Endothelial cell of umbilical vein (primary cell): ENCODE measurements at regions not wholly inside any gene's neighbourhood (a gene's known extent, or its start where the extent isn't known, plus 50 kb on each side); places are given as distances from the start of the nearest gene placed in this dataset.

Experiments
- EZH2 ChIP-seq: IDR thresholded peaks from 2 replicates; pipeline ENCODE4 v1.6.1; 2012; ENCODE audit warnings: borderline replicate concordance, low read depth, mild to moderate bottlenecking, moderate library complexity, low read length, inconsistent platforms; ENCODE audit not compliant: severe bottlenecking
- FOS ChIP-seq: IDR thresholded peaks from 2 replicates; pipeline ENCODE4 v1.6.1; 2011; ENCODE audit warnings: mild to moderate bottlenecking, low read length, moderate library complexity, borderline replicate concordance; ENCODE audit not compliant: insufficient read depth
- GATA2 ChIP-seq: IDR thresholded peaks from 2 replicates; pipeline ENCODE4 v1.7.0; 2011; ENCODE audit warnings: low read depth, mild to moderate bottlenecking, moderate library complexity, mixed read lengths, low read length; ENCODE audit not compliant: insufficient read length, insufficient read depth
- JUN ChIP-seq: IDR thresholded peaks from 2 replicates; pipeline ENCODE4 v1.6.1; 2011; ENCODE audit warnings: borderline replicate concordance, low read depth; ENCODE audit not compliant: insufficient read length, insufficient read depth
- MYC ChIP-seq: IDR thresholded peaks from one replicate; pipeline ENCODE4 v1.6.1; 2011; ENCODE audit warnings: mild to moderate bottlenecking, low read depth, low read length
- POLR2A ChIP-seq: IDR thresholded peaks from 2 replicates; pipeline ENCODE4 v1.6.1; 2012; ENCODE audit warnings: low read depth, mild to moderate bottlenecking, control low read depth, low read length
- POLR2AphosphoS5 ChIP-seq: IDR thresholded peaks from 2 replicates; pipeline ENCODE4 v1.6.1; 2012; ENCODE audit warnings: low read depth, mild to moderate bottlenecking, control low read depth, low read length, moderate library complexity; ENCODE audit not compliant: insufficient read depth
- TF ChIP-seq, protein P1 (sequence below): IDR thresholded peaks from 2 replicates; pipeline ENCODE4 v1.6.1; 2011; ENCODE audit not compliant: insufficient read depth, insufficient read length
- TF ChIP-seq, protein P2 (sequence below), 2 donors: IDR thresholded peaks; 1 replicate in 1 of 2; 2 replicates in 1 of 2; pipeline ENCODE4 v1.5.1; 2011; ENCODE audit warnings: low read length in 2 of 2, mild to moderate bottlenecking in 2 of 2, moderate library complexity in 2 of 2, control low read depth in 1 of 2, inconsistent platforms in 1 of 2, low read depth in 1 of 2; ENCODE audit not compliant: insufficient read depth in 1 of 2; ENCODE audit errors: extremely low read depth in 1 of 2

DNA sequence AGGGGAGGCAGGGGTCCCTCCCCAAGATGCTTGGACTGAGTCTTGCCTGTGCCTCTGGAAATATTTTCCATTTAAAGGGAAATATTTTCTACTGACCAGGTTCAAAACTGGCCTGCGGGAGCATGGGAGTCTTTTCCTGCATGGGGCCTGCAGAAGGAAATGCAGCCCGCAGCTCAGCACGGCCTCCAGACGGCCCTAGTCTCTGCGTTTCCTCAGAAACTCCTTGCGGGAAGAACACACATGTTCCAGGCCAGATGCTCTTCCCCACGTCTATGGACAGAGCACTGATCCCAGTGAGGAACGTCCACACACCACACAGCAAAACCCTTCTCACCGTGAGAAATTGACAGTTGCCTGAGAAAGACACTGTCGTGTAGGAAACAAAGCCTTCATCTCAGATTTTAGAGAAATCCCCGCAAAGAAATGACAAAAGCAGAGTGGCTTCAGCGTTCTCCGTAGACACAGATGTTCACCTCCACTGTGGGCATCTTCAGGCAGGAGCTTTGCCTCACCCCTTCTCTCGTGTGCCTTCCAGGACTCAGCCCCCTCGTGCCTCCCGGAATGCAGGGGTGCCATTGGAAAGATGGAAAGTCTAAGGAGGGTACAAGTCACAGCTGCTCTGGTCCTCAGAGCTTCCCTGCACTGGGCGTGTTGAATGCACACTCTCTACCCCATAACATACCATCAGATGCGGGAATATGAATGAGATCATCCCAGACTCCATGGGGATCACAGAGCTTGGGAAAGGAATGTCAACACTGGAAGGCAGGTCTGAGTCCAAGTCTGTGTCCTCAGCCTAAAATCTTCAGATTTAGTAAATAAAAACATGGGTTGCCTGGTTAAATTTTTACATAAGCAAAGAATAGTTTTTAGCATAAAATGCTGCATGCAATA is 438.7 kb upstream of the SALL3 start:
- TF ChIP-seq, protein P1, sequence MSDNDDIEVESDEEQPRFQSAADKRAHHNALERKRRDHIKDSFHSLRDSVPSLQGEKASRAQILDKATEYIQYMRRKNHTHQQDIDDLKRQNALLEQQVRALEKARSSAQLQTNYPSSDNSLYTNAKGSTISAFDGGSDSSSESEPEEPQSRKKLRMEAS: no peak
- TF ChIP-seq, protein P2, sequence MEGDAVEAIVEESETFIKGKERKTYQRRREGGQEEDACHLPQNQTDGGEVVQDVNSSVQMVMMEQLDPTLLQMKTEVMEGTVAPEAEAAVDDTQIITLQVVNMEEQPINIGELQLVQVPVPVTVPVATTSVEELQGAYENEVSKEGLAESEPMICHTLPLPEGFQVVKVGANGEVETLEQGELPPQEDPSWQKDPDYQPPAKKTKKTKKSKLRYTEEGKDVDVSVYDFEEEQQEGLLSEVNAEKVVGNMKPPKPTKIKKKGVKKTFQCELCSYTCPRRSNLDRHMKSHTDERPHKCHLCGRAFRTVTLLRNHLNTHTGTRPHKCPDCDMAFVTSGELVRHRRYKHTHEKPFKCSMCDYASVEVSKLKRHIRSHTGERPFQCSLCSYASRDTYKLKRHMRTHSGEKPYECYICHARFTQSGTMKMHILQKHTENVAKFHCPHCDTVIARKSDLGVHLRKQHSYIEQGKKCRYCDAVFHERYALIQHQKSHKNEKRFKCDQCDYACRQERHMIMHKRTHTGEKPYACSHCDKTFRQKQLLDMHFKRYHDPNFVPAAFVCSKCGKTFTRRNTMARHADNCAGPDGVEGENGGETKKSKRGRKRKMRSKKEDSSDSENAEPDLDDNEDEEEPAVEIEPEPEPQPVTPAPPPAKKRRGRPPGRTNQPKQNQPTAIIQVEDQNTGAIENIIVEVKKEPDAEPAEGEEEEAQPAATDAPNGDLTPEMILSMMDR (IDR thresholded peaks at IDR 0.05; ENCODE audit: extremely low read depth in 1 of 2, insufficient read depth in 1 of 2, low read depth in 1 of 2, low read length in 2 of 2): no peak
- TF ChIP-seq EZH2: no peak
- TF ChIP-seq POLR2AphosphoS5: no peak
- TF ChIP-seq POLR2A: no peak
- TF ChIP-seq JUN: no peak
- TF ChIP-seq MYC: no peak
- no peak for TF ChIP-seq FOS
- TF ChIP-seq GATA2: no peak
